CD14-positive monocyte (primary cell): ENCODE measurements at regions not wholly inside any gene's neighbourhood (a gene's known extent, or its start where the extent isn't known, plus 50 kb on each side); places are given as distances from the start of the nearest gene placed in this dataset.

Experiments used
- DNase-seq, 3 donors: peaks; one replicate each; pipeline ENCODE4 v3.0.0-alpha.2; 2011 to 2022
- H2AFZ ChIP-seq: 2 replicates; pipeline ENCODE4 v1.6.0; 2012; ENCODE audit warnings: mild to moderate bottlenecking, low read depth, low read length, inconsistent platforms; ENCODE audit not compliant: insufficient read depth, poor library complexity, severe bottlenecking
- H3K27ac ChIP-seq, 2 donors: 1 replicate in 1 of 2; 2 replicates in 1 of 2; pipeline ENCODE4 v1.5.1; 2012 to 2013; ENCODE audit warnings: low read length in 2 of 2, control low read depth in 1 of 2, inconsistent platforms in 1 of 2, low read depth in 1 of 2, mild to moderate bottlenecking in 1 of 2
- H3K27me3 ChIP-seq, 2 donors: one replicate each; pipeline versions ENCODE4 v1.6.0 to v1.6.1; 2011 to 2013; ENCODE audit warnings: low read length in 2 of 2; ENCODE audit not compliant: control insufficient read depth in 2 of 2, insufficient read depth in 2 of 2
- H3K36me3 ChIP-seq, 2 donors: replicated peaks in 1 of 2; 1 replicate in 1 of 2; 2 replicates in 1 of 2; pipeline versions ENCODE4 v1.5.1 to v1.6.1; 2012 to 2013; ENCODE audit warnings: low read length in 2 of 2, control low read depth in 1 of 2, inconsistent platforms in 1 of 2, mild to moderate bottlenecking in 1 of 2; ENCODE audit not compliant: insufficient read depth in 2 of 2, control insufficient read depth in 1 of 2
- H3K4me1 ChIP-seq, 2 donors: 1 replicate in 1 of 2; 2 replicates in 1 of 2; pipeline versions ENCODE4 v1.5.1 to v1.6.1; 2012 to 2013; ENCODE audit warnings: low read length in 2 of 2, control low read depth in 1 of 2, inconsistent platforms in 1 of 2, mild to moderate bottlenecking in 1 of 2, moderate library complexity in 1 of 2; ENCODE audit not compliant: insufficient read depth in 2 of 2, control insufficient read depth in 1 of 2
- H3K4me2 ChIP-seq: replicated peaks from 2 replicates; pipeline ENCODE3; 2012; ENCODE audit warnings: low read length, moderate library complexity, mild to moderate bottlenecking; ENCODE audit not compliant: poor library complexity, severe bottlenecking; ENCODE audit errors: extremely low read depth
- H3K4me3 ChIP-seq, 3 experiments: fragments of 200-600 bp in 1 of 3; sonication (generic) in 1 of 3; replicated peaks in 1 of 3; 1 replicate in 2 of 3; 2 replicates in 1 of 3; pipeline ENCODE4 v1.5.1; 2011 to 2013; ENCODE audit warnings: low read length in 3 of 3, mild to moderate bottlenecking in 3 of 3, control low read depth in 2 of 3, low read depth in 2 of 3, inconsistent platforms in 1 of 3, moderate library complexity in 1 of 3
- H3K79me2 ChIP-seq: 2 replicates; pipeline ENCODE4 v1.6.0; 2012; ENCODE audit warnings: mild to moderate bottlenecking, control low read depth, inconsistent platforms, low read length, moderate library complexity; ENCODE audit not compliant: insufficient read depth
- H3K9ac ChIP-seq: 2 replicates; pipeline ENCODE4 v1.6.0; 2017; ENCODE audit warnings: low read length, mild to moderate bottlenecking; ENCODE audit not compliant: insufficient read depth, poor library complexity, severe bottlenecking
- H3K9me3 ChIP-seq, 2 donors: replicated peaks in 1 of 2; 1 replicate in 1 of 2; 2 replicates in 1 of 2; pipeline versions ENCODE4 v1.5.1 to v1.6.1; 2012 to 2013; ENCODE audit warnings: low read length in 2 of 2, control low read depth in 1 of 2; ENCODE audit not compliant: control insufficient read depth in 1 of 2, insufficient read depth in 1 of 2
- H4K20me1 ChIP-seq: 2 replicates; pipeline ENCODE4 v1.6.0; 2012; ENCODE audit warnings: mild to moderate bottlenecking, low read length, control low read depth, moderate library complexity; ENCODE audit not compliant: insufficient read depth
- H3K27ac Mint-ChIP-seq, 7 donors: one replicate each; pipeline ENCODE4 v1.8.0; 2020; ENCODE audit warnings: mild to moderate bottlenecking in 7 of 7, mixed read lengths in 7 of 7, moderate library complexity in 6 of 7, inconsistent platforms in 2 of 7
- H3K27me3 Mint-ChIP-seq, 3 donors: one replicate each; pipeline ENCODE4 v1.8.0; 2021 to 2022; ENCODE audit warnings: low read depth in 3 of 3, mild to moderate bottlenecking in 3 of 3, mixed read lengths in 3 of 3, moderate library complexity in 3 of 3, inconsistent platforms in 1 of 3
- H3K36me3 Mint-ChIP-seq, 2 donors: one replicate each; pipeline ENCODE4 v1.8.0; 2020; ENCODE audit warnings: mixed read lengths in 2 of 2, inconsistent platforms in 1 of 2, mild to moderate bottlenecking in 1 of 2
- H3K4me1 Mint-ChIP-seq: one replicate; pipeline ENCODE4 v1.8.0; 2020; ENCODE audit warnings: mild to moderate bottlenecking, mixed read lengths
- H3K4me3 Mint-ChIP-seq, 2 donors: one replicate each; pipeline ENCODE4 v1.8.0; 2020; ENCODE audit warnings: mild to moderate bottlenecking in 2 of 2, mixed read lengths in 2 of 2, moderate library complexity in 1 of 2
- H3K9me3 Mint-ChIP-seq, 7 donors: one replicate each; pipeline ENCODE4 v1.8.0; 2020 to 2022; ENCODE audit warnings: mixed read lengths in 7 of 7, mild to moderate bottlenecking in 6 of 7, moderate library complexity in 6 of 7, inconsistent platforms in 2 of 7
- CTCF ChIP-seq: fragments of 200-600 bp; IDR thresholded peaks from one replicate; pipeline ENCODE4 v1.8.0; 2022; ENCODE audit warnings: antibody characterized with exemption, mild to moderate bottlenecking
- WGBS: methylation state at CpG from one replicate; pipeline ENCODE4 v1.1.5; 2013; ENCODE audit warnings: missing lambda C conversion rate; ENCODE audit not compliant: insufficient coverage; 5-methylcytosine and 5-hydroxymethylcytosine counted together
- intact Hi-C, 2 donors: fragments of 100-400 bp; cut with micrococcal nuclease; formaldehyde crosslinking; loops; one replicate each; pipeline versions ENCODE4 v1.15.0 to v1.15.1; 2023

GRCh38 chr2:150413910-150414309 is 73.6 kb downstream of the RND3 start:
- no peak overlapping the region for H3K27ac ChIP-seq
- H3K27me3 ChIP-seq = no peaks in the 10 kb centered on the region
- H3K4me2 ChIP-seq = no peak overlapping the region
- H3K4me3 ChIP-seq = no peak overlapping the region
- peaks cover 0 to 8% (median 0%) of the 10 kb centered on the region in 7 donors for H3K9me3 Mint-ChIP-seq
- WGBS = no CpG with 5 or more reads among the region's 2 CpGs
- no peaks in the 10 kb centered on the region for H3K36me3 ChIP-seq
- H3K4me3 Mint-ChIP-seq = no peak overlapping the region
- no peaks in the 10 kb centered on the region for H3K36me3 Mint-ChIP-seq
- no peak overlapping the region for H3K9ac ChIP-seq
- H4K20me1 ChIP-seq = no peaks in the 10 kb centered on the region
- intact Hi-C loops = no loop called here
- H3K27me3 Mint-ChIP-seq = no peaks in the 10 kb centered on the region
- H3K4me1 ChIP-seq = no peaks in the 10 kb centered on the region
- no peak for TF ChIP-seq CTCF
- no peak overlapping the region for H3K27ac Mint-ChIP-seq
- no peaks in the 10 kb centered on the region for H3K4me1 Mint-ChIP-seq
- no peak for DNase-seq
- H2AFZ ChIP-seq = no peak overlapping the region
- H3K79me2 ChIP-seq = no peaks in the 10 kb centered on the region
- peaks cover 0 to 5% of the 10 kb centered on the region in 2 donors for H3K9me3 ChIP-seq

- Histone ChIP-seq H3K27me3 (no peaks in the 10 kb centered on the region), H4K20me1 (no peaks in the 10 kb centered on the region), H3K4me1 (no peaks in the 10 kb centered on the region), H3K4me2 (no peak overlapping the region), H3K27ac (no peak overlapping the region), H3K79me2 (no peaks in the 10 kb centered on the region), H3K9ac (no peak overlapping the region), H3K9me3 (peaks cover 0 to 5% of the 10 kb centered on the region in 2 donors), H3K36me3 (no peaks in the 10 kb centered on the region), H3K4me3 (no peak overlapping the region), H2AFZ (no peak overlapping the region)
- H3K27ac Mint-ChIP-seq = no peak overlapping the region
- H3K36me3 Mint-ChIP-seq = no peaks in the 10 kb centered on the region
- H3K9me3 Mint-ChIP-seq = peaks cover 0 to 8% (median 0%) of the 10 kb centered on the region in 7 donors
- H3K4me1 Mint-ChIP-seq = no peaks in the 10 kb centered on the region
- no peak for DNase-seq
- no peak overlapping the region for H3K4me3 Mint-ChIP-seq
- no peaks in the 10 kb centered on the region for H3K27me3 Mint-ChIP-seq
- WGBS = 95% methylated on average over 3 of the region's 7 CpGs
- TF ChIP-seq CTCF = no peak
- intact Hi-C loops = no loop called here
Observed at GRCh38 chr2:150413366-150413765, 74.1 kb downstream of the RND3 start.
